GM18520 (cell line): ENCODE measurements at regions not wholly inside any gene's neighbourhood (a gene's known extent, or its start where the extent isn't known, plus 50 kb on each side); places are given as distances from the start of the nearest gene placed in this dataset.
"Not testable (repeated sequence)": the region's sequence is repeated elsewhere in the genome, so short reads cannot be mapped to it uniquely, and the experiment has no call there.

Experiments
- ATAC-seq: cut with Tn5 transposase; IDR thresholded peaks from one replicate; pipeline ENCODE4 v1.9.1; 2021; ENCODE audit not compliant: unreplicated experiment

DNA sequence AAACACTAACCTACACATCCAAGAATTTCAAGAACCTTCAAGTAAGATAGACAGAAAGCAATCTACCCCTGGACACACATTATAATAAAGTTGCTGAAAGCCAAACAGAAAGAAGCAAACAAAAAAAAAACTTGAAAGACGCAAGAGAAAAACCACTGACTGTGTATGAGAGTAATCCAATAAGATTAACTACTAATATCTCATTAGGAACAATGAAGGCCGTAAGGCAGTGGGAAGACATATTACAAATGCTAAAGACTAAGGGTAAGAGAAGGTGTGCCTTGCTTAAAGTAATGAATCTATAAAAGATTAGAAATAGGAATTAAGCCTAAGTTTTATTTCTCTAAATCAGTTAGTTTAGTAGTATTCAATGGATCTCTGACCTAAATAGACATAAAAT, 1109.1 kb downstream of the JRKL start:
- ATAC-seq = no peak

GRCh38 chr11:97502201-97502600, 1112.4 kb downstream of the JRKL start:
- no peak for ATAC-seq

DNA sequence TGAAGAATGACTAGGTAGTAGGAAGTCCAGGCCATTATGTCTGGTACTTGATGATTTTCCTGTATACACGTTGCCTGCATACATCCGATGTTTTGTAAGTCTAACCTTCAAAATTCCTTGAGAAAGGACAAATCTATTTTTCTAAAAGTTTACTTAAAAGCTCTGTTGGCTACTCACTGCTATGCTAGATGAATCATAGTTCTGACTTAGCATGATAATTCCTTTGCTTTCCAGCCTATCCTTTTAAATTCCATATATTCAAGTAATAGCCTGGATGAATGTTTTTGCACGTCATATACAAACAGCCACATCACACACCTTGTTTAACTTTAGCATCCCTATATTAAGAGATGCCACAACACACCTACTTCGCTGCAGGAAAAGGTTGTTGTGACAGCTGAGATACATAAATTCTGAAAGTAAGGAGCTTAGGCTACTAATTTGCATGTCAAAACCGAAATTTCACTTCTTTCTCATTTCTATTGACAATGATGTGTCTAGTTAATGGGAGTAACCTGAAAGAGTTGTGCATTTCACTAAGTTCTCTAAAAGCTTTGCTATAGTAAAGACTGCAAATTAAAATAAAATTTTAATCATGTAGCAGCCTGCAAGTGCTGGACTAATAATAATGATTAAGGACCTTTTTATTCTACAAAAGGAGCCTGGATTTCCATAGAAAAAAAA, 1116.4 kb downstream of the JRKL start:
- no peak for ATAC-seq

DNA sequence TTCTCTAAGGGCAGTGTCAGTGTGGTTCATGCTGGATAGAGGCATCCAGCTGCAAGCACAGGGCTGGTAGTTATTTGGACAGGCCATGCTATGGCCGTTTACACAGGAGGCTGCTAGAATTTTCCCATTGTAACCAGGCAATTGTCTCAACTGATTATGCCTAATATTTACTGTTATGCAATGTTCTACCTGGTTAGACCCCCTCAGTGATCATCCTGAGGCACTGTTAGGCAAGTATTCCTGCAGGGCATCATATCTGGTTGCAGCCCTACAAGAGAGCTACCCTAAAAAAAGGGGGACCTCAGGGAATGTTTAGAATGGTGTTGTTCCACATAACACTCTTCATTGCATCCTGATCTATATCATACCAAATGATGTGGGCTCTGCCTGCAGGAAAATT, 1124.6 kb downstream of the JRKL start:
- ATAC-seq = no peak

DNA sequence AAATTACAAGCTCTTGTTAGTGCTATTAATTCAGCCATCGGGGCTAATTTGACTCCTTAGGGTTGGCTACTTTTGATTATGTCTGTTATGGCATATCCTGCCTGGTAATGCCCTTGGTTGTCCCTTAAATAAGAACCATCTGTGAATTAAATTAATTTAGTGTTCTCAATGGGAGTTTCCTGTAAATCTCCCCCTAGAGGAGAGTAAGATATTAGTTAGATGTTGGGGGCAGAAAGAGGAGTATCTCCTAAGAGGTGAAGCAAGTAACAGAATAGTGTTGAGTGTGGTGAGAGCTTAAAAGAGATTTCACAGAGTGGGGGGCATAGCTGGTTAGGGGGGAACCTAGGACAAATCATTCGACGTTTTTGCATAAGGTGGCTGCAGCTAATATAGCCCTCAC, 1126.9 kb downstream of the JRKL start:
- no peak for ATAC-seq

DNA sequence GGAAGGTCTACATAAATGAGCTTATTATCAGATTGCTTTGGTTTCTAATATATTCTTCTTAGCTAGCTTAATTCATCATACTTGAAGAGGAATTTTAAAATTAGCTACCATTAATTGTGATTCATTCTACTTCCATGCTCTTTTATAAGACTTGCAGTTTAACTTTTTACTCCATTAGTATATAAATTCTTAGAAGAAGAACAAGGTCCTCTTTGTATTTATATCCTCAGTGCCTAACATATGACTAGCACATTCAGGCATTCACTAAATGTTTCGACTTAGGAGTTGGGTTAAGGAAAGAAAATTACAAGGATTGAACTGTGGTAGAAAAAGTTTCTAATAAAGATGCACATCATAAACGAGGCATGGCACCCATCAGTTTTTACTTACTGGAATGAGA, 1135.5 kb downstream of the JRKL start:
- no peak for ATAC-seq

GRCh38 chr11:97537407-97538150, 1147.8 kb downstream of the JRKL start:
- no peak for ATAC-seq

GRCh38 chr11:97544431-97544830, 1154.6 kb downstream of the JRKL start:
- ATAC-seq = no peak

DNA sequence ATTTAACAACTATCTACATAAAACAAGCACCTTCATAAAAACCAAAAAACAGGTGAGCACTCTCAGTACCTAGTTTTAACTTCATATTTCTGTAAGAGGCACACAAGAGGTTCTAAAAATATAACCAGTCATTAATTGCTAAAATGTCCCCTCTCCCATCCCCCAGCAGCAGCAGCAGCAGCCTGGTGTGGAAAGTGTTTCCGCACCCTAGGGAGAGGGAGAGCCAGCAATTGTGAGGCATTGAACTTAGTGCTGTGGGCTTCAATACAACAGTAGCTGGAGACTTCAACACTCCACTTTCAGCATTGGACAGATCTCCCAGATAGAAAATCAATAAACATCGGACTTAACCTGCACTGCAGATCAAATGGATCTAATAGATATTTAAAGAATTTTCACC, 1158.5 kb downstream of the JRKL start:
- no peak for ATAC-seq

DNA sequence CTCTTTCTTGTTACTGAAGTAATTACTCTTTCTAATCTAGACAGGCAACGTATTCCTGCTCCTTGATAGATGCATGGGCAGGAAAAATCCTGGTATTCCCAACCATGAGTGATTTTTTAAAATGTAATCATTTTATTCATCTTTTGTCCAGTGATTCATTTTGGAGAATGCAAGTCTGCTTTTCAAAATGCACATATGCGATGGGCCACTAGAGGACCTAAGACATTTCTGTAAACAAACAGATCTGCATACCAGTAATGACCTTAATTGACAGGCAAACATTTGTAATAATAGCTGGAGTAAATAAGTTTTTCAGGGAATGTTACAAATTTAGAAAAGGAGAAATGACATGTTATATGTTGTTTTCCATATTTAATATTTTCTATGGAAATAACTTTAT, 1167.6 kb downstream of the JRKL start:
- no peak for ATAC-seq

DNA sequence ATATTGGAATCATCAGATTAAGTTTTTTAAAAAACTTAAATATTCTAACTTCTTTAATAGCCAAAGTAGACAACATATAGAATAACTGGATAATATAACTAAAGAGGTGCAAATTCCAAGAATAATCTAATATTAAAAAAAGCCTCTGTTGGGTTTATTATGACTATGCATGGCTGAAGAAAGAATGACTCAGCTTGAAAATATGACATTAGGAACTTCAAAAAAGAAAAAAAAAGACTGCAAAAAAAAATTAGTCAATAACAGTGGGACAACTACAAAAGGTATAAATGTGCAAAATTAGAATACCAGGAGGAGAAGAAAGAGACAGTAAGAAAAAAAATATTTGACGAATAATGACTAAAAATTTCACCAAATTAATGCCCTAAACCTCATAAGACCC, 1178.0 kb downstream of the JRKL start:
- no peak for ATAC-seq

DNA sequence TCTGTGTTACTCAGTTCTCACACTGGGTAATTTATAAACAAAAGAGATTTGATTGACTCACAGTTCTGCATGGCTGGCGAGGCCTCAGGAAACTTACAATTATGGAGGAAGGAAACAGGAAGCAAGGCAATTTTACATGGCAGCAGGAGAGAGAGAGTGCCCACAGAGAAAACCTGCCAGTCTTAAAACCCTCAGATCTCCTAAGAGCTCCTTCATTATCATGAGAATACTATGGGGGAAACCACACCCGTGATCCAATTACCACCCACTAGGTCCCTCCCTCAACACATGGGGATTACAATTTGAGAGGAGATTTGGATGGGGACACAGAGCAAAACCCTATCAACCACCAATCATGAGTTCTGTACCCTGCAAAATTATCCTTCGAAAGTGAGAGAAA, 1180.8 kb downstream of the JRKL start:
- no peak for ATAC-seq

- ATAC-seq = not testable (repeated sequence)
Measured at GRCh38 chr11:97573771-97574170, 1184.0 kb downstream of the JRKL start.

DNA sequence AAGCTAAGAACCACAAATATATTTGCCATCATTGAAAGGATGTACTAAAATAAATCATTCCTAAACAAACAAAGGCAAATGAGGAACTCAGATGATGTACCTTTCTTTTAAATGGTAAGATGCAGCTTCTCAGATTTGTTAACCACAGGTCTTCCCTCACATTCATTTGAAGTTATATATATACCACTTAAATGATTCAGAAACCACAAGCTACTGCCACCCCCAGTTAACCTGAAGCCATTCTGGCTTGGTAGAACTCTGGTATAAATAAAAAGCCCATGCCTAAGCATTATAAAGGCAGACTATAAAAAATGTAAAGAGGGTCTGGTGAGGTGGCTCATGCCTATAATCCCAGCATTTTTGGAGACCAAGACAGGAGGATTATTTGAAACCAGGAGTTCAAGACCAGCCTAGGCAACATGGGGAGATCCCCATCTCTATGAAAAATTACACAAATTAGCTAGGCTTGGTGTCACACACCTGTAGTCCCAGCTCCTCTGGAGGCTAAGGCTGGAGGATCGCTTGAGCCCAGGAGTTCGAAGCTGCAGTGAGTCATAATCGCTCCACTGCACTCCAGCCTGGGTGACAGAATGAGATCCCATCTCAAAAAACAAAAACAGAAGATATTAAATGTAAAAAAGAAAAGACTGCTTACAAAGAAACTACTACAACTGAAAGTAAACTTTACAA, 1185.3 kb downstream of the JRKL start:
- no peak for ATAC-seq

- ATAC-seq = no peak
Measured at GRCh38 chr11:97607291-97608000, 1217.6 kb downstream of the JRKL start.

DNA sequence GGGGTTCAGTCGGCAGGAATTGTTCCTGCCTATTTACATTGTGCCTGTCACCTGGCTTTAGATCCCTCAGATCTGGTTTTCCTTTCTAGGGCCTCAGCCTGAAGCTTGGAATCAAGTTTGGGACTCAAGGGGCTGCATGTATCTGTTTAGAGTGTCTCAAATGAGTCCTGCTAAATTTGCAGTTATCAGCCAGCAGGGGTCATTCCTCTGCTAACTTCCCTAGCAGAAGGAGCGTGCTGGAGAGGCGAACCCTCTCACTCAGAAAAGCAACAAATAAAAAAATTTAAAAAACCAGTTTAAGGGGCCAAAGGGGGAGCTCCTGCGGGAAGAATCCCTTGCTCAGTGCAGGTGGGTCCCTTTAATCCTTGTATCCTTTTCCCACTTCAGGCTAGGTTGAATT, 1220.2 kb downstream of the JRKL start:
- no peak for ATAC-seq

- ATAC-seq = no peak
Measured at GRCh38 chr11:97610854-97611253, 1221.0 kb downstream of the JRKL start.

GRCh38 chr11:97611345-97611744, 1221.5 kb downstream of the JRKL start:
- no peak for ATAC-seq

GRCh38 chr11:97614606-97615005, 1224.8 kb downstream of the JRKL start:
- no peak for ATAC-seq

- no peak for ATAC-seq
Measured at GRCh38 chr11:97615546-97615945, 1225.7 kb downstream of the JRKL start.

DNA sequence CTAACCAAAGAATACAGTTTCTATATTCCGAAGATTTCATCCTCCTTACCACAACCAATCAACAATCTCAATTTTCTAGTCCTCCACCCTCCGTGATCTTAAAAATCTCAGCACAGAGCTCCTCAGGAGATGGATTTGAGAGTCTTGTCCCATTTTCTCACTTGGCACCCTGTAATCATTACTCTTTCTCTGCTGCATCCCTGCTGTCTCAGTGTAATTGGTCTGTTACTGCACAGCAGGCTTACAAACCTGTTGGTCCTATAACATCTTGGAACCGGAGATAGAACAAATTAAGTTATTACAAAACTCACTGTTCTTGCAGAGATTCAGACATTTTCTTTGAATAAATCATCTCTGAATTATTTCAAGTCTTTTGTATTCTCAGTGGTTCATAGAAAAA, 1227.2 kb downstream of the JRKL start:
- ATAC-seq = no peak

DNA sequence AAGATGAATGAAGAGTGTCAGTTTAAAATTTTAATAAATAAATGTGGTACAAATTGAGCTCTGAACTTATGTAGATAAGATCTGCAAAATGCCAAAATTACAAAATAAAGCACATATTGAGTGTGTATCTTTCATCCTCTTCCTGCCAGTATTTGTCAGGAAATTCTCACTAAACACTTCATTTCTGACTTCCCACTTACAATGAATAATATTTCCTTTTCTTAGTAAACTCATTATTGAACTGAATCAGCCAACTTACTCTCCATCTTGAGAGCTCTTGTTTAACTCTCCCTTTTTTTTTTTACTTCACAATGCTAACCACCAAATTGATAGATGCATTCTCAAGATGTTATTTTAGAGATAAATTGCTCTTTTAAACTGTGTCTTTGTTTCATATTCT, 1230.2 kb downstream of the JRKL start:
- no peak for ATAC-seq
